Heart left ventricle (tissue), 16 donors: ENCODE measurements at regions not wholly inside any gene's neighbourhood (a gene's known extent, or its start where the extent isn't known, plus 50 kb on each side); places are given as distances from the start of the nearest gene placed in this dataset.

ENCODE experiments used
- ATAC-seq, 4 donors: fragments of 200-7000 bp; cut with Tn5 transposase; one replicate each; pipeline ENCODE4 v1.9.1; 2020 to 2022; ENCODE audit warnings: moderate library complexity in 4 of 4, mild to moderate bottlenecking in 3 of 4, moderate number of reproducible peaks in 1 of 4
- DNase-seq, 5 donors: peaks; one replicate each; pipeline ENCODE4 v3.0.0-alpha.2; 2020
- H3K27ac ChIP-seq, 12 donors: fragments of 200-600 bp; sonication (generic) in 4 of 12; one replicate each; pipeline versions ENCODE4 v1.5.0 to v1.8.0; 2016 to 2022; ENCODE audit warnings: mild to moderate bottlenecking in 2 of 12
- H3K27me3 ChIP-seq, 9 donors: fragments of 200-600 bp; sonication (generic) in 2 of 9; one replicate each; pipeline versions ENCODE4 v1.5.1 to v1.8.0; 2016 to 2022; ENCODE audit warnings: mild to moderate bottlenecking in 3 of 9
- H3K36me3 ChIP-seq, 9 donors: fragments of 200-600 bp; sonication (generic) in 2 of 9; one replicate each; pipeline versions ENCODE4 v1.5.0 to v1.8.0; 2018 to 2022; ENCODE audit warnings: mild to moderate bottlenecking in 2 of 9
- H3K4me1 ChIP-seq, 12 donors: fragments of 200-600 bp; sonication (generic) in 4 of 12; one replicate each; pipeline versions ENCODE4 v1.5.0 to v1.8.0; 2016 to 2022; ENCODE audit warnings: mild to moderate bottlenecking in 3 of 12
- H3K4me3 ChIP-seq, 12 donors: fragments of 200-600 bp; sonication (generic) in 4 of 12; one replicate each; pipeline versions ENCODE4 v1.5.0 to v1.8.0; 2017 to 2022; ENCODE audit warnings: mild to moderate bottlenecking in 9 of 12, moderate library complexity in 4 of 12
- H3K9me3 ChIP-seq, 12 donors: fragments of 200-600 bp; sonication (generic) in 4 of 12; one replicate each; pipeline versions ENCODE4 v1.5.0 to v1.8.0; 2016 to 2022; ENCODE audit warnings: mild to moderate bottlenecking in 1 of 12
- CTCF ChIP-seq, 12 donors: fragments of 200-600 bp; sonication (generic) in 4 of 12; IDR thresholded peaks; one replicate each; pipeline versions ENCODE4 v1.5.0 to v1.8.0; 2018 to 2022; ENCODE audit warnings: antibody characterized with exemption in 12 of 12, mild to moderate bottlenecking in 5 of 12
- POLR2A ChIP-seq, 2 donors: fragments of 450-650 bp; IDR thresholded peaks; one replicate each; pipeline ENCODE4 v1.6.1; 2017; ENCODE audit warnings: antibody characterized with exemption in 2 of 2, mild to moderate bottlenecking in 2 of 2, moderate library complexity in 2 of 2
- WGBS, 4 donors: extraction: QIAGEN DNeasy Blood & Tissue Kit in 2 of 4; methylation state at CpG; one replicate each; pipeline versions ENCODE4 v1.1.5 to v1.1.7; 2013 to 2018; 5-methylcytosine and 5-hydroxymethylcytosine counted together
- intact Hi-C, 10 donors: fragments of 100-400 bp; cut with DNase I; formaldehyde crosslinking; loops; one replicate each; pipeline versions ENCODE4 v1.11.1 to v1.14.2; 2022
- donor health status: ischemic (EF 13 %, LVEDD 7.1; RV severe dilation, severe dysfunction).
- donor health status: healthy with polysubstance abuse.
- donor health status: DM: no; HTN: yes; CAD: no.
- donor health status: DM: no; HTN: no; CAD: no.
- donor health status: ischemic (EF 25% LVEDD 6.9; RV normal size, moderate dysfunction).
- donor health status: ischemic (EF 25% LVEDD 5.7; RV mildly dilated, moderate dysfunction).
- donor health status: healthy.
- donor health status: DM: yes; HTN: yes; CAD: no.
- donor health status: ischemic (EF 35%, LVEDD 5.7; RV mildly dilated, moderate dysfunction).
- donor health status: nonischemic (EF 11% LVEDD 7.7; RV severe dilation, severe dysfunction).
- donor health status: DM: yes; HTN: yes; CAD: no.
- donor health status: PGD.
- donor health status: ischemic (EF 29% LVEDD 5.4; RV normal size, mild dysfunction).
- donor health status: nonischemic (EF 23%, LVEDD 6.1; RV moderate dilation, normal function).

GRCh38 chr13:73870036-73870741 is 264.0 kb downstream of the KLF12 start:
- Histone ChIP-seq H3K9me3 (no peaks in the 10 kb centered on the region), H3K4me3 (no peak overlapping the region), H3K27me3 (no peaks in the 10 kb centered on the region), H3K27ac (peak overlapping the region in 4 of 12 donors; percentile 9 to 34 (median 20)), H3K36me3 (no peaks in the 10 kb centered on the region), H3K4me1 (peaks cover 0 to 20% (median 5%) of the 10 kb centered on the region in 12 donors)
- no peak for DNase-seq
- no peak for ATAC-seq
- TF ChIP-seq POLR2A (IDR thresholded peaks at IDR 0.05): no peak
- TF ChIP-seq CTCF (IDR thresholded peaks at IDR 0.05): no peak
- intact Hi-C loops: no loop called here
- WGBS, 4 donors: 84 to 87% (median 85%) methylated on average over 5 of the region's 5 CpGs

GRCh38 chr13:73865027-73865426 is 269.2 kb downstream of the KLF12 start:
- no peak for DNase-seq
- 65 to 85% (median 77%) methylated on average over 1 of the region's 1 CpG for WGBS, 4 donors
- H3K4me3 ChIP-seq: no peak overlapping the region
- no peak for TF ChIP-seq CTCF (IDR thresholded peaks at IDR 0.05)
- TF ChIP-seq POLR2A (IDR thresholded peaks at IDR 0.05): no peak
- H3K27ac ChIP-seq: no peak overlapping the region
- H3K36me3 ChIP-seq: no peaks in the 10 kb centered on the region
- H3K4me1 ChIP-seq: peaks cover 0 to 14% (median 2%) of the 10 kb centered on the region in 12 donors
- intact Hi-C loops: no loop called here
- H3K27me3 ChIP-seq: no peaks in the 10 kb centered on the region
- no peak for ATAC-seq
- no peaks in the 10 kb centered on the region for H3K9me3 ChIP-seq

GRCh38 chr13:73861136-73861535 is 273.1 kb downstream of the KLF12 start:
- DNase-seq: no peak
- WGBS, 4 donors: 97 to 99% (median 98%) methylated on average over 2 of the region's 2 CpGs
- H3K4me3 ChIP-seq: no peak overlapping the region
- no peaks in the 10 kb centered on the region for H3K36me3 ChIP-seq
- H3K9me3 ChIP-seq: no peaks in the 10 kb centered on the region
- no peaks in the 10 kb centered on the region for H3K27me3 ChIP-seq
- H3K27ac ChIP-seq: no peak overlapping the region
- intact Hi-C loops: no loop called here
- no peak for ATAC-seq
- TF ChIP-seq POLR2A (IDR thresholded peaks at IDR 0.05) (no peak), CTCF (IDR thresholded peaks at IDR 0.05) (no peak)
- peaks cover 0 to 15% (median 2%) of the 10 kb centered on the region in 12 donors for H3K4me1 ChIP-seq

GRCh38 chr13:73860501-73860900 is 273.7 kb downstream of the KLF12 start:
- WGBS, 4 donors: 91 to 92% (median 92%) methylated on average over 6 of the region's 6 CpGs
- Histone ChIP-seq H3K4me3 (no peak overlapping the region), H3K27me3 (no peaks in the 10 kb centered on the region), H3K36me3 (no peaks in the 10 kb centered on the region), H3K9me3 (no peaks in the 10 kb centered on the region), H3K4me1 (peaks cover 0 to 15% (median 2%) of the 10 kb centered on the region in 12 donors), H3K27ac (no peak overlapping the region)
- DNase-seq (no peak), ATAC-seq (no peak)
- no peak for TF ChIP-seq CTCF (IDR thresholded peaks at IDR 0.05)
- TF ChIP-seq POLR2A (IDR thresholded peaks at IDR 0.05): no peak
- intact Hi-C loops: no loop called here
